ENCODE measurements at regions not wholly inside any gene's neighbourhood (a gene's known extent, or its start where the extent isn't known, plus 50 kb on each side); places are given as distances from the start of the nearest gene placed in this dataset.

- Histone ChIP-seq H3K27me3 (no peaks in the 10 kb centered on the region), H3K9me3 (no peaks in the 10 kb centered on the region), H3K36me3 (no peaks in the 10 kb centered on the region), H3K4me1 (no peaks in the 10 kb centered on the region), H3K27ac (no peak overlapping the region), H3K4me3 (no peak overlapping the region)
- no peak for DNase-seq (ENCODE audit: extremely low spot score in 2 of 2)
- no peak for TF ChIP-seq CTCF (IDR thresholded peaks at IDR 0.05)
- no peak for TF ChIP-seq POLR2AphosphoS5 (IDR thresholded peaks at IDR 0.05; ENCODE audit: insufficient read depth in 1 of 2, low read depth in 1 of 2)
- no peak for TF ChIP-seq POLR2A (IDR thresholded peaks at IDR 0.05)
- intact Hi-C loops (cut with DNase I), result no loop called here
These were observed 103.9 kb upstream of the CACNA1A start for GRCh38 chr19:13610039-13610691.

- no peaks in the 10 kb centered on the region for H3K36me3 ChIP-seq
- H3K27ac ChIP-seq, result no peak overlapping the region
- no peak overlapping the region for H3K4me3 ChIP-seq
- H3K27me3 ChIP-seq, result no peaks in the 10 kb centered on the region
- H3K9me3 ChIP-seq, result no peaks in the 10 kb centered on the region
- H3K4me1 ChIP-seq, result no peaks in the 10 kb centered on the region
- no peak for TF ChIP-seq POLR2A (IDR thresholded peaks at IDR 0.05)
- no peak for TF ChIP-seq POLR2AphosphoS5 (IDR thresholded peaks at IDR 0.05; ENCODE audit: insufficient read depth in 1 of 2, low read depth in 1 of 2)
- no peak for TF ChIP-seq CTCF (IDR thresholded peaks at IDR 0.05)
- intact Hi-C loops (cut with DNase I), result no loop called here
- DNase-seq (ENCODE audit: extremely low spot score in 2 of 2), result no peak
These were observed 99.9 kb upstream of the CACNA1A start for GRCh38 chr19:13606156-13606555.

GRCh38 chr19:13604902-13605586, 98.8 kb upstream of the CACNA1A start:
- Histone ChIP-seq H3K27ac (no peak overlapping the region), H3K4me1 (no peaks in the 10 kb centered on the region), H3K4me3 (no peak overlapping the region), H3K36me3 (no peaks in the 10 kb centered on the region), H3K9me3 (no peaks in the 10 kb centered on the region), H3K27me3 (no peaks in the 10 kb centered on the region)
- no peak for DNase-seq (ENCODE audit: extremely low spot score in 2 of 2)
- intact Hi-C loops (cut with DNase I), result no loop called here
- TF ChIP-seq POLR2A (IDR thresholded peaks at IDR 0.05) (no peak), CTCF (IDR thresholded peaks at IDR 0.05) (no peak), POLR2AphosphoS5 (IDR thresholded peaks at IDR 0.05; ENCODE audit: insufficient read depth in 1 of 2, low read depth in 1 of 2) (no peak)

GRCh38 chr19:13600802-13601201, 94.5 kb upstream of the CACNA1A start:
- Histone ChIP-seq H3K4me3 (no peak overlapping the region), H3K9me3 (no peaks in the 10 kb centered on the region), H3K27me3 (no peaks in the 10 kb centered on the region), H3K36me3 (no peaks in the 10 kb centered on the region), H3K4me1 (no peaks in the 10 kb centered on the region), H3K27ac (no peak overlapping the region)
- no peak for DNase-seq (ENCODE audit: extremely low spot score in 2 of 2)
- intact Hi-C loops (cut with DNase I), result no loop called here
- TF ChIP-seq POLR2AphosphoS5 (IDR thresholded peaks at IDR 0.05; ENCODE audit: insufficient read depth in 1 of 2, low read depth in 1 of 2) (no peak), POLR2A (IDR thresholded peaks at IDR 0.05) (no peak), CTCF (IDR thresholded peaks at IDR 0.05) (no peak)

GRCh38 chr19:13600091-13600490, 93.8 kb upstream of the CACNA1A start:
- no peaks in the 10 kb centered on the region for H3K36me3 ChIP-seq

More at GRCh38 chr19:13600091-13600490, 93.8 kb upstream of the CACNA1A start:
- no peaks in the 10 kb centered on the region for H3K9me3 ChIP-seq
- no peak overlapping the region for H3K27ac ChIP-seq
- TF ChIP-seq POLR2AphosphoS5 (IDR thresholded peaks at IDR 0.05; ENCODE audit: insufficient read depth in 1 of 2, low read depth in 1 of 2) (no peak), POLR2A (IDR thresholded peaks at IDR 0.05) (no peak), CTCF (IDR thresholded peaks at IDR 0.05) (no peak)
- H3K4me1 ChIP-seq, result no peaks in the 10 kb centered on the region
- H3K27me3 ChIP-seq, result no peaks in the 10 kb centered on the region
- DNase-seq (ENCODE audit: extremely low spot score in 2 of 2), result no peak
- no peak overlapping the region for H3K4me3 ChIP-seq
- intact Hi-C loops (cut with DNase I), result no loop called here
